ENCODE measurements at regions not wholly inside any gene's neighbourhood (a gene's known extent, or its start where the extent isn't known, plus 50 kb on each side); places are given as distances from the start of the nearest gene placed in this dataset.

DNA sequence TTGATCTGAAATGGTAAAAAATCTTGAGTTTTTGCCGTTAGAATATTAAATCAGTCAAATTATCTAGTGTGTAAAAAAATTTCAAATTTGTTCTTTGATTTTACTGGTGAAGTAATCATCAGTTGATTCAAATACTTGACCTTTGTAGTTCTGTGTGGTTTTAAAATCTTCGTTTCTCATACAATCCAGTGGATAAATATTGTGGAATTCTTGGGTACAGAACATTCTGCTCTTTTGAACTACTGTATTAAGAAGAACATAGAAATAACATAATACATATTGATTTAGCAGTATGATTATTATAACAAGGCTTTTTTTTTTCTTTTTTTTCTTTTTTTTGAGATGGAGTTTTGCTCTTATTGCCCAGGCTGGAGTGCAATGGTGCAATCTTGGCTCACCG lies 491.8 kb downstream of the CD109 start:
- Mint-ChIP-seq H3K9me3 (ENCODE audit: insufficient read depth) (peaks cover 3% of the 10 kb centered on the region), H3K27ac (no peak overlapping the region), H3K4me3 (no peak overlapping the region), H3K27me3 (no peaks in the 10 kb centered on the region), H3K4me1 (no peaks in the 10 kb centered on the region)
- no peaks in the 10 kb centered on the region for H3K36me3 ChIP-seq (replicated peaks in 1 of 2; ENCODE audit: control extremely low read depth in 1 of 2, control insufficient read depth in 1 of 2, extremely low read depth in 1 of 2, insufficient read depth in 2 of 2, low read length in 1 of 2)
- ChIA-PET CTCF (no interaction called here), POLR2A (no interaction called here)
- H3K4me1 ChIP-seq (ENCODE audit: control insufficient read depth in 2 of 2, insufficient read depth in 2 of 2, low read length in 2 of 2) = no peaks in the 10 kb centered on the region
- H3K79me2 ChIP-seq (ENCODE audit: control insufficient read depth, insufficient read depth, low read length) = no peaks in the 10 kb centered on the region
- H3K27me3 ChIP-seq (replicated peaks in 1 of 4; ENCODE audit: control extremely low read depth in 1 of 4, control insufficient read depth in 3 of 4, insufficient read depth in 4 of 4, low read length in 3 of 4) = no peaks in the 10 kb centered on the region
- no peak overlapping the region for H3K4me2 ChIP-seq (replicated peaks; ENCODE audit: low read depth, low read length, poor library complexity, severe bottlenecking)
- no peak for TF ChIP-seq EZH2 (IDR thresholded peaks at IDR 0.05; ENCODE audit: borderline replicate concordance, insufficient read depth, low read depth, low read length, poor library complexity, severe bottlenecking)
- TF ChIP-seq, protein P1, sequence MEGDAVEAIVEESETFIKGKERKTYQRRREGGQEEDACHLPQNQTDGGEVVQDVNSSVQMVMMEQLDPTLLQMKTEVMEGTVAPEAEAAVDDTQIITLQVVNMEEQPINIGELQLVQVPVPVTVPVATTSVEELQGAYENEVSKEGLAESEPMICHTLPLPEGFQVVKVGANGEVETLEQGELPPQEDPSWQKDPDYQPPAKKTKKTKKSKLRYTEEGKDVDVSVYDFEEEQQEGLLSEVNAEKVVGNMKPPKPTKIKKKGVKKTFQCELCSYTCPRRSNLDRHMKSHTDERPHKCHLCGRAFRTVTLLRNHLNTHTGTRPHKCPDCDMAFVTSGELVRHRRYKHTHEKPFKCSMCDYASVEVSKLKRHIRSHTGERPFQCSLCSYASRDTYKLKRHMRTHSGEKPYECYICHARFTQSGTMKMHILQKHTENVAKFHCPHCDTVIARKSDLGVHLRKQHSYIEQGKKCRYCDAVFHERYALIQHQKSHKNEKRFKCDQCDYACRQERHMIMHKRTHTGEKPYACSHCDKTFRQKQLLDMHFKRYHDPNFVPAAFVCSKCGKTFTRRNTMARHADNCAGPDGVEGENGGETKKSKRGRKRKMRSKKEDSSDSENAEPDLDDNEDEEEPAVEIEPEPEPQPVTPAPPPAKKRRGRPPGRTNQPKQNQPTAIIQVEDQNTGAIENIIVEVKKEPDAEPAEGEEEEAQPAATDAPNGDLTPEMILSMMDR (IDR thresholded peaks at IDR 0.05) = no peak
- peaks cover 0 to 3% (median 0%) of the 10 kb centered on the region in 3 donors for H3K9me3 ChIP-seq (ENCODE audit: control extremely low read depth in 1 of 3, control insufficient read depth in 2 of 3, insufficient read depth in 1 of 3, low read length in 2 of 3)
- DNase-seq = no peak
- no peaks in the 10 kb centered on the region for H4K20me1 ChIP-seq (ENCODE audit: control insufficient read depth, insufficient read depth, low read length, poor library complexity, severe bottlenecking)
- no peak overlapping the region for H3K27ac ChIP-seq (ENCODE audit: low read length in 2 of 2)
- no peak overlapping the region for H3K4me3 ChIP-seq (ENCODE audit: control extremely low read depth in 1 of 5, extremely low read depth in 1 of 5, insufficient read depth in 1 of 5, low read depth in 2 of 5, low read length in 4 of 5)
- WGBS (ENCODE audit: insufficient coverage) = 100% methylated on average over 1 of the region's 3 CpGs
- intact Hi-C loops (cut with micrococcal nuclease) = no loop called here
- H2AFZ ChIP-seq (ENCODE audit: insufficient read depth, low read depth, low read length, poor library complexity, severe bottlenecking) = no peak overlapping the region
- H3K9ac ChIP-seq (ENCODE audit: low read length) = no peak overlapping the region
- ATAC-seq (ENCODE audit: low read depth) = no peak

DNA sequence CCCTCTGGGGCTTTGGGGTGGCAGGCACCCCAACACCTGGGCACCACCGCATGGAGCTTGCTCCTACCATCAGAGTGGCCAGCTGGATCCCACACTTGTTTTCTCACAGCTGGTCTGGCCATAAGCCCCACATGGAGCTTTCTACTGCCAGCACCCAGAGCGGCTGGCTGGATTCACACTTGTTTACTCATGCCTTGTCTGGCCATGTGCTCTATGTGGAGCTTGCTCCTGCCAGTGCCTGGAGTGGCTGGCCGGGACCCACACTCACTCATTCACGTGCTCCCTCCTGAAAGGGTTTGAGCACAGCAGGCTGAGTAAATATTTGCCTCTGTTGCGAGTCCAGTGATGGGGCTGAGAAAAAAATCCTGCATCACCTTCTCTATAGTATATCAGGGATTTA lies 487.0 kb downstream of the CD109 start:
- no peak overlapping the region for H3K27ac Mint-ChIP-seq
- no peaks in the 10 kb centered on the region for H3K36me3 ChIP-seq (replicated peaks in 1 of 2; ENCODE audit: control extremely low read depth in 1 of 2, control insufficient read depth in 1 of 2, extremely low read depth in 1 of 2, insufficient read depth in 2 of 2, low read length in 1 of 2)
- DNase-seq (no peak), ATAC-seq (ENCODE audit: low read depth) (no peak)
- H3K9ac ChIP-seq (ENCODE audit: low read length) = no peak overlapping the region
- no peak overlapping the region for H3K4me2 ChIP-seq (replicated peaks; ENCODE audit: low read depth, low read length, poor library complexity, severe bottlenecking)
- 94% methylated on average over 3 of the region's 5 CpGs for WGBS (ENCODE audit: insufficient coverage)
- ChIA-PET POLR2A (no interaction called here), CTCF (no interaction called here)
- no peaks in the 10 kb centered on the region for H3K27me3 ChIP-seq (replicated peaks in 1 of 4; ENCODE audit: control extremely low read depth in 1 of 4, control insufficient read depth in 3 of 4, insufficient read depth in 4 of 4, low read length in 3 of 4)
- H3K79me2 ChIP-seq (ENCODE audit: control insufficient read depth, insufficient read depth, low read length) = no peaks in the 10 kb centered on the region
- no peak overlapping the region for H2AFZ ChIP-seq (ENCODE audit: insufficient read depth, low read depth, low read length, poor library complexity, severe bottlenecking)
- no peaks in the 10 kb centered on the region for H3K4me1 ChIP-seq (ENCODE audit: control insufficient read depth in 2 of 2, insufficient read depth in 2 of 2, low read length in 2 of 2)
- H3K4me3 Mint-ChIP-seq = no peak overlapping the region
- H4K20me1 ChIP-seq (ENCODE audit: control insufficient read depth, insufficient read depth, low read length, poor library complexity, severe bottlenecking) = no peaks in the 10 kb centered on the region
- no peak overlapping the region for H3K27ac ChIP-seq (ENCODE audit: low read length in 2 of 2)
- H3K27me3 Mint-ChIP-seq = no peaks in the 10 kb centered on the region
- peaks cover 0 to 6% (median 0%) of the 10 kb centered on the region in 3 donors for H3K9me3 ChIP-seq (ENCODE audit: control extremely low read depth in 1 of 3, control insufficient read depth in 2 of 3, insufficient read depth in 1 of 3, low read length in 2 of 3)
- H3K4me3 ChIP-seq (ENCODE audit: control extremely low read depth in 1 of 5, extremely low read depth in 1 of 5, insufficient read depth in 1 of 5, low read depth in 2 of 5, low read length in 4 of 5) = no peak overlapping the region
- intact Hi-C loops (cut with micrococcal nuclease) = no loop called here
- no peak for TF ChIP-seq EZH2 (IDR thresholded peaks at IDR 0.05; ENCODE audit: borderline replicate concordance, insufficient read depth, low read depth, low read length, poor library complexity, severe bottlenecking)
- no peaks in the 10 kb centered on the region for H3K4me1 Mint-ChIP-seq
- peaks cover 5% of the 10 kb centered on the region for H3K9me3 Mint-ChIP-seq (ENCODE audit: insufficient read depth)
